Epithelial cell of proximal tubule (primary cell): ENCODE measurements at regions not wholly inside any gene's neighbourhood (a gene's known extent, or its start where the extent isn't known, plus 50 kb on each side); places are given as distances from the start of the nearest gene placed in this dataset.
"Not testable (repeated sequence)": the region's sequence is repeated elsewhere in the genome, so short reads cannot be mapped to it uniquely, and the experiment has no call there.

Source experiments
- DNase-seq: peaks from one replicate; pipeline ENCODE4 v3.0.0-alpha.2; 2011; ENCODE audit warnings: low read depth
- H3K4me3 ChIP-seq: 2 replicates; pipeline ENCODE4 v1.5.1; 2011; ENCODE audit warnings: low read depth, mild to moderate bottlenecking, low read length
- CTCF ChIP-seq: conservative IDR thresholded peaks from 2 replicates; pipeline ENCODE4 v1.5.1; 2012; ENCODE audit warnings: low read depth, mild to moderate bottlenecking, low read length

GRCh38 chr5:115751176-115751575, 65.3 kb downstream of the CDO1 start:
- no peak for TF ChIP-seq CTCF

GRCh38 chr5:115749016-115749415, 67.4 kb downstream of the CDO1 start:
- DNase-seq = no peak
- no peak for TF ChIP-seq CTCF
- H3K4me3 ChIP-seq = no peak overlapping the region

More at GRCh38 chr5:115751176-115751575, 65.3 kb downstream of the CDO1 start:
- no peak overlapping the region for H3K4me3 ChIP-seq
- DNase-seq = no peak

GRCh38 chr5:115739245-115739644, 77.2 kb downstream of the CDO1 start:
- not testable (repeated sequence) for DNase-seq, H3K4me3 ChIP-seq

GRCh38 chr5:115738830-115739229, 77.6 kb downstream of the CDO1 start:
- TF ChIP-seq CTCF = no peak
- no peak overlapping the region for H3K4me3 ChIP-seq

GRCh38 chr5:115737452-115737851, 79.0 kb downstream of the CDO1 start:
- no peak for DNase-seq
- TF ChIP-seq CTCF = no peak
- no peak overlapping the region for H3K4me3 ChIP-seq

More at GRCh38 chr5:115738830-115739229, 77.6 kb downstream of the CDO1 start:
- no peak for DNase-seq

GRCh38 chr5:115736690-115737005, 79.8 kb downstream of the CDO1 start:
- DNase-seq = no peak
- H3K4me3 ChIP-seq = no peak overlapping the region
- TF ChIP-seq CTCF = no peak

- no peak for DNase-seq
- no peak for TF ChIP-seq CTCF
- no peak overlapping the region for H3K4me3 ChIP-seq
These were observed 80.3 kb downstream of the CDO1 start for GRCh38 chr5:115736004-115736689.
